ENCODE measurements at regions not wholly inside any gene's neighbourhood (a gene's known extent, or its start where the extent isn't known, plus 50 kb on each side); places are given as distances from the start of the nearest gene placed in this dataset.

GRCh38 chr2:196361606-196362326 is 190.4 kb upstream of the STK17B start:
- no peak for TF ChIP-seq CTCF (IDR thresholded peaks at IDR 0.05)
- TF ChIP-seq EZH2 (IDR thresholded peaks at IDR 0.05), result no peak
